Esophagus muscularis mucosa (tissue), 4 donors: ENCODE measurements at regions not wholly inside any gene's neighbourhood (a gene's known extent, or its start where the extent isn't known, plus 50 kb on each side); places are given as distances from the start of the nearest gene placed in this dataset.

Source experiments
- DNase-seq: peaks from one replicate; pipeline ENCODE4 v3.0.0-alpha.2; 2017; ENCODE audit errors: extremely low spot score
- H3K27ac ChIP-seq, 4 donors: fragments of 200-600 bp; sonication (generic); replicated peaks in 1 of 4; 1 replicate in 3 of 4; 2 replicates in 1 of 4; pipeline ENCODE4 v1.5.1; 2016 to 2019; ENCODE audit warnings: mild to moderate bottlenecking in 1 of 4
- H3K27me3 ChIP-seq, 4 donors: fragments of 200-600 bp; sonication (generic); one replicate each; pipeline versions ENCODE4 v1.5.1 to v1.6.0; 2016 to 2019
- H3K36me3 ChIP-seq, 4 donors: fragments of 200-600 bp; sonication (generic); one replicate each; pipeline ENCODE4 v1.5.1; 2016 to 2019
- H3K4me1 ChIP-seq, 4 donors: fragments of 200-600 bp; sonication (generic); one replicate each; pipeline ENCODE4 v1.5.1; 2016 to 2019
- H3K4me3 ChIP-seq, 4 donors: fragments of 200-600 bp; sonication (generic); 1 replicate in 2 of 4; 2 replicates in 2 of 4; pipeline ENCODE4 v1.5.1; 2016 to 2019; ENCODE audit warnings: mild to moderate bottlenecking in 4 of 4, moderate library complexity in 1 of 4
- H3K9me3 ChIP-seq, 4 donors: fragments of 200-600 bp; sonication (generic); 1 replicate in 3 of 4; 2 replicates in 1 of 4; pipeline ENCODE4 v1.5.1; 2016 to 2019
- EP300 ChIP-seq: sonication (generic); formaldehyde crosslinking; IDR thresholded peaks from one replicate; pipeline ENCODE4 v1.6.1; 2017; ENCODE audit warnings: antibody characterized with exemption
- POLR2A ChIP-seq: fragments of 450-650 bp; IDR thresholded peaks from one replicate; pipeline ENCODE4 v1.6.1; 2017; ENCODE audit warnings: antibody characterized with exemption, moderate library complexity, mild to moderate bottlenecking, low read depth
- POLR2AphosphoS5 ChIP-seq, 2 donors: sonication (generic); formaldehyde crosslinking; IDR thresholded peaks; one replicate each; pipeline ENCODE4 v1.6.1; 2017; ENCODE audit warnings: antibody characterized with exemption in 2 of 2
- WGBS: methylation state at CpG from one replicate; pipeline ENCODE4 v1.1.5; 2018; 5-methylcytosine and 5-hydroxymethylcytosine counted together
- intact Hi-C: fragments of 100-400 bp; cut with DNase I; formaldehyde crosslinking; loops from one replicate; pipeline ENCODE4 v1.15.1; 2023
- TF ChIP-seq, protein P1 (sequence below), 3 experiments: fragments of 200-600 bp in 2 of 3; fragments of 450-650 bp in 1 of 3; sonication (generic) in 2 of 3; IDR thresholded peaks; one replicate each; pipeline ENCODE4 v1.5.1; 2017 to 2019; ENCODE audit warnings: antibody characterized with exemption in 3 of 3, mild to moderate bottlenecking in 2 of 3, moderate library complexity in 1 of 3

DNA sequence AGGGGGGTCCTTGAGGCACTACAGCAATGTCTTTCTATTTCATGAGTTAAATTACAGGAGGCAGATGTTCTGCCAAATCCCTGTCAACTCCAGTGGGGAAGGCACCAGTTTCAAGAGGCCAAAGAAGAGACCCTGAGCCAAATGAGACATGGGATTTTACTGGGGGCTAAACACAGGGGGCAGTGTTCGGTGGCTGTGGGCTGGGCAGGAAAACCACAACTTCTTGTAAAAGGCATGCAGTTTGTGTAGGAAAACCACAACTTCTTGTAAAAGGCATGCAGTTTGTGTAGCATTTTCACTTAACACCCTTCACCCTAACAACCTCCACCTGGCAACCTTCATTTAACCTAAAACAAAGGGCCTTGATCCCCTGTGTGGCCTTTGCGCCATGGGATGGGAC is 61.0 kb downstream of the POLR2M start:
- Histone ChIP-seq H3K36me3 (no peaks in the 10 kb centered on the region), H3K4me1 (no peaks in the 10 kb centered on the region), H3K4me3 (no peak overlapping the region), H3K27me3 (no peaks in the 10 kb centered on the region), H3K9me3 (no peaks in the 10 kb centered on the region), H3K27ac (no peak overlapping the region)
- DNase-seq, result no peak
- no peak for TF ChIP-seq POLR2A
- no peak for TF ChIP-seq EP300
- TF ChIP-seq, protein P1, sequence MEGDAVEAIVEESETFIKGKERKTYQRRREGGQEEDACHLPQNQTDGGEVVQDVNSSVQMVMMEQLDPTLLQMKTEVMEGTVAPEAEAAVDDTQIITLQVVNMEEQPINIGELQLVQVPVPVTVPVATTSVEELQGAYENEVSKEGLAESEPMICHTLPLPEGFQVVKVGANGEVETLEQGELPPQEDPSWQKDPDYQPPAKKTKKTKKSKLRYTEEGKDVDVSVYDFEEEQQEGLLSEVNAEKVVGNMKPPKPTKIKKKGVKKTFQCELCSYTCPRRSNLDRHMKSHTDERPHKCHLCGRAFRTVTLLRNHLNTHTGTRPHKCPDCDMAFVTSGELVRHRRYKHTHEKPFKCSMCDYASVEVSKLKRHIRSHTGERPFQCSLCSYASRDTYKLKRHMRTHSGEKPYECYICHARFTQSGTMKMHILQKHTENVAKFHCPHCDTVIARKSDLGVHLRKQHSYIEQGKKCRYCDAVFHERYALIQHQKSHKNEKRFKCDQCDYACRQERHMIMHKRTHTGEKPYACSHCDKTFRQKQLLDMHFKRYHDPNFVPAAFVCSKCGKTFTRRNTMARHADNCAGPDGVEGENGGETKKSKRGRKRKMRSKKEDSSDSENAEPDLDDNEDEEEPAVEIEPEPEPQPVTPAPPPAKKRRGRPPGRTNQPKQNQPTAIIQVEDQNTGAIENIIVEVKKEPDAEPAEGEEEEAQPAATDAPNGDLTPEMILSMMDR (IDR thresholded peaks at IDR 0.05), result no peak
- no peak for TF ChIP-seq POLR2AphosphoS5 (IDR thresholded peaks at IDR 0.05)
- WGBS, result 72% methylated on average over 2 of the region's 2 CpGs
- intact Hi-C loops, result no loop called here

DNA sequence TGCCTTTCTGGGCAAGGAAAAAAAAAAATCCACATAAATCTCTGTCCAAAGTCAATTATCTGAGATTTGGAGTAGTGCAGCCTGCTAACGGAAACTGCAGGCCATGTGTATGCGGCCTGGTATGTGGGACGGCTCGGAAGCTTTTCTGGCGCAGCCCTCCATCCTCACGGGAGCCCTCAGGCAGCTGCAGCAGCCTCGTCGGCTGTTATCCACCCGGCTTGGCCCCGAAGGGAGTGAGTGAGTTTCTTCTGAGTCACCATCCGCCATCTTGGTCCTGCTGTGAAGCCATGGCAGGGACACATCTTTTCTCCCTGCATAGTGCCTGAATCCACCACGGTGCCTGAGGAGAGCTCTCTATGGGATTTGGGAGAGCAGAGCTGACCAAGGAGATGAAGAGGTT is 62.8 kb downstream of the POLR2M start:
- no peak for TF ChIP-seq POLR2A
- TF ChIP-seq EP300, result no peak
- TF ChIP-seq, protein P1 (IDR thresholded peaks at IDR 0.05), result no peak
- no peak for TF ChIP-seq POLR2AphosphoS5 (IDR thresholded peaks at IDR 0.05)
- WGBS, result 90% methylated on average over 12 of the region's 12 CpGs
- Histone ChIP-seq H3K9me3 (no peaks in the 10 kb centered on the region), H3K4me3 (no peak overlapping the region), H3K27ac (no peak overlapping the region), H3K27me3 (no peaks in the 10 kb centered on the region), H3K4me1 (no peaks in the 10 kb centered on the region), H3K36me3 (no peaks in the 10 kb centered on the region)
- no peak for DNase-seq
- intact Hi-C loops, result no loop called here

DNA sequence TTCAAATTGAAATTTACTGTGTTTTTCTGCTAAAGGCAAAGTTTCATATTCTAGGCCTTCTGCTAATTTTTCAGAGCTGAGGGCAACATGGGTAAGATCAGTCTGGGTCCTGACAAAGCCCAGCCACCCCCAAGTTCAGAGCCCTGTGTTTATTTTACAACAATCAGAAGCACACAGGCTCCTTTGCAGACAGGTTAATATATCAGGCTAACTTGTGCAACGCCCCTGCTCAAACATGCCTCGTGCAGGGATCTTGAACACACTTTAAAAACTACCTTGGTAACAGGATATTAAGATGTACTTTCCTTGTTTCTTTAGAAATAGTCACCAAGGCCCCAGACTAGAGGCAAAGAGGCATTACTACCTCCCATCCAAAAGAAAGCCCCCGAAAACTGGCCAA is 64.0 kb downstream of the POLR2M start:
- Histone ChIP-seq H3K4me3 (no peak overlapping the region), H3K27me3 (no peaks in the 10 kb centered on the region), H3K27ac (no peak overlapping the region), H3K4me1 (no peaks in the 10 kb centered on the region), H3K36me3 (no peaks in the 10 kb centered on the region), H3K9me3 (no peaks in the 10 kb centered on the region)
- WGBS, result 93% methylated on average over 3 of the region's 3 CpGs
- intact Hi-C loops, result no loop called here
- DNase-seq, result no peak
- TF ChIP-seq, protein P1 (IDR thresholded peaks at IDR 0.05), result no peak
- no peak for TF ChIP-seq POLR2A
- TF ChIP-seq EP300, result no peak
- no peak for TF ChIP-seq POLR2AphosphoS5 (IDR thresholded peaks at IDR 0.05)

DNA sequence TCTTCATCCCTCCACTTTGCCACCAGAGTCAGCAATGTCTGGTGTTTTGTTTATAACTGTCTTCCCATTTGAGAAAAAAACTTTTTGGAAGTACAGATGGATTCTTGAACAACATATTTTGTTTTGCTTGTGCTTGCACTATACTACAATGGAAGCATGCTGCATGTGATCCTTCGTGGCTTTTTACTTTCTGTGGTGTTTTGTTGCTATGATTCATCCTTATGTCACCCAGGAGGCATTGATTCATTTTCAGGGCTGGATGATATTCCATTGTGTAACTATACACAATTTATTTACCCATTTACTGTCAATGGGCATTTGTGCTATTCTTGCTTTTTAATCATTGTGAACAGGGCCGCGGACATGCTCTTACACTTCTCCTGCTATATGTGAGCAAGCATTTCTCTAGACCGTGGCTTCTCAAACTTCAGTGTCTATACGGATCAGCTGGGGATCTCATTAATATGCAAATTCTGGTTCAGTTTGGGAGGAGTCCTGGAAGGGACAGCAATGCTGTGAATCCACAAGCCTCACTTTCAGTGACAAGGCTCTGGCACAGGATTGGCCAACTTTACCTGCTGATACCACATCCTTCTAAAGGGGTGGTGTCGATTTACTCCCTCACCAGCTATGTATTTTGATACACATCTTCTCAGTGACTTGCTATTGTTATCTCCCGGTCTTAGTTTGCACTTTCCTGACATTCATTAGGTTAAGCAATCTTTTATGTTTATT is 65.9 kb downstream of the POLR2M start:
- TF ChIP-seq POLR2A (no peak), POLR2AphosphoS5 (IDR thresholded peaks at IDR 0.05) (no peak), EP300 (no peak)
- TF ChIP-seq, protein P1 (IDR thresholded peaks at IDR 0.05), result no peak
- 89% methylated on average over 7 of the region's 7 CpGs for WGBS
- no peaks in the 10 kb centered on the region for H3K4me1 ChIP-seq
- H3K9me3 ChIP-seq, result no peaks in the 10 kb centered on the region
- DNase-seq, result no peak
- intact Hi-C loops, result no loop called here
- H3K27ac ChIP-seq, result no peak overlapping the region
- no peaks in the 10 kb centered on the region for H3K27me3 ChIP-seq
- H3K4me3 ChIP-seq, result no peak overlapping the region
- no peaks in the 10 kb centered on the region for H3K36me3 ChIP-seq

DNA sequence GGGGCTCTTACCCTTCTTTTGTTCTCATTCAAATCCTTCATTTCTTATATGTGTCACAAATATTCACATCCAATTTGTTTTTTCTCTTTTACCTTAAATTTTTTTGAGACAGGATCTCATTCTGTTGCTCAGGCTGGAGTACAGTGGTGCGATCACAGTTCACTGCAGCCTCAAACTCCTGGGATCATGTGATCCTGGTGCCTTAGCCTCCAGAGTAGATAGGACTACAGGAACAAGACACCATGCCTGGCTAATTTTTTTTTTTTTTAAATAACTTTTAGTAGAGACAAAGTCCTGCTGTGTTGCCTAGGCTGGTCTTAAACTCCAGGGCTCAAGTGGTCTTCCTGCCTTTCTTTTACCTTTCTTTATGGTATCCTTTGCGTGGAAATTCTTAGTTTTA is 66.5 kb downstream of the POLR2M start:
- Histone ChIP-seq H3K4me1 (no peaks in the 10 kb centered on the region), H3K27ac (no peak overlapping the region), H3K4me3 (no peak overlapping the region), H3K9me3 (no peaks in the 10 kb centered on the region), H3K36me3 (no peaks in the 10 kb centered on the region), H3K27me3 (no peaks in the 10 kb centered on the region)
- WGBS, result 99% methylated on average over 2 of the region's 2 CpGs
- DNase-seq, result no peak
- intact Hi-C loops, result no loop called here
- TF ChIP-seq POLR2AphosphoS5 (IDR thresholded peaks at IDR 0.05) (no peak), EP300 (no peak), POLR2A (no peak)
- TF ChIP-seq, protein P1 (IDR thresholded peaks at IDR 0.05), result no peak
